Suprapubic skin (tissue), 3 donors: ENCODE measurements at regions not wholly inside any gene's neighbourhood (a gene's known extent, or its start where the extent isn't known, plus 50 kb on each side); places are given as distances from the start of the nearest gene placed in this dataset.

Source experiments
- CTCF ChIP-seq, 2 donors: fragments of 200-600 bp in 1 of 2; fragments of 450-650 bp in 1 of 2; sonication (generic) in 1 of 2; IDR thresholded peaks; one replicate each; pipeline ENCODE4 v1.5.1; 2016 to 2019; ENCODE audit warnings: antibody characterized with exemption in 2 of 2, mild to moderate bottlenecking in 1 of 2, moderate library complexity in 1 of 2
- POLR2A ChIP-seq, 2 donors: fragments of 450-650 bp; IDR thresholded peaks; one replicate each; pipeline ENCODE4 v1.6.1; 2017; ENCODE audit warnings: antibody characterized with exemption in 2 of 2, mild to moderate bottlenecking in 2 of 2, moderate library complexity in 2 of 2

- no peak for TF ChIP-seq CTCF (IDR thresholded peaks at IDR 0.05)
- no peak for TF ChIP-seq POLR2A (IDR thresholded peaks at IDR 0.05)
Observed at GRCh38 chr9:21689854-21690253, 112.6 kb upstream of the MTAP start.
